ENCODE measurements at regions not wholly inside any gene's neighbourhood (a gene's known extent, or its start where the extent isn't known, plus 50 kb on each side); places are given as distances from the start of the nearest gene placed in this dataset.

- DNase-seq: no peak
Measured at GRCh38 chr4:112853662-112854256, 195.7 kb upstream of the ANK2 start.

GRCh38 chr4:112854420-112854819 lies 195.0 kb upstream of the ANK2 start:
- no peak for DNase-seq

- no peak for DNase-seq
Measured at GRCh38 chr4:112855058-112855457, 194.4 kb upstream of the ANK2 start.

- DNase-seq: no peak
Measured at GRCh38 chr4:112857461-112857860, 192.0 kb upstream of the ANK2 start.

GRCh38 chr4:112858751-112859150 lies 190.7 kb upstream of the ANK2 start:
- DNase-seq: no peak

GRCh38 chr4:112859456-112860184 lies 189.8 kb upstream of the ANK2 start:
- DNase-seq: no peak

GRCh38 chr4:112860830-112861690 lies 188.4 kb upstream of the ANK2 start:
- DNase-seq: no peak

GRCh38 chr4:112861691-112862674 lies 187.5 kb upstream of the ANK2 start:
- no peak for DNase-seq

- no peak for DNase-seq
Measured at GRCh38 chr4:112865443-112865842, 184.0 kb upstream of the ANK2 start.

- DNase-seq: no peak
Measured at GRCh38 chr4:112876316-112876715, 173.1 kb upstream of the ANK2 start.

GRCh38 chr4:112881842-112882241 lies 167.6 kb upstream of the ANK2 start:
- no peak for DNase-seq

GRCh38 chr4:112882286-112882685 lies 167.2 kb upstream of the ANK2 start:
- no peak for DNase-seq

- no peak for DNase-seq
Measured at GRCh38 chr4:112884406-112884805, 165.0 kb upstream of the ANK2 start.

GRCh38 chr4:112885897-112886296 lies 163.6 kb upstream of the ANK2 start:
- no peak for DNase-seq

GRCh38 chr4:112888622-112889021 lies 160.8 kb upstream of the ANK2 start:
- no peak for DNase-seq

- DNase-seq: no peak
Measured at GRCh38 chr4:112889199-112889598, 160.3 kb upstream of the ANK2 start.

GRCh38 chr4:112889619-112890527 lies 159.6 kb upstream of the ANK2 start:
- no peak for DNase-seq

- DNase-seq: no peak
Measured at GRCh38 chr4:112894480-112894879, 155.0 kb upstream of the ANK2 start.

- no peak for DNase-seq
Measured at GRCh38 chr4:112894951-112895350, 154.5 kb upstream of the ANK2 start.

- DNase-seq: no peak
Measured at GRCh38 chr4:112895811-112896608, 153.4 kb upstream of the ANK2 start.
